DOHH2 (cell line): ENCODE measurements at regions not wholly inside any gene's neighbourhood (a gene's known extent, or its start where the extent isn't known, plus 50 kb on each side); places are given as distances from the start of the nearest gene placed in this dataset.

Source experiments
- H3F3A ChIP-seq: fragments of 200-600 bp; sonication (generic), shearing (Covaris generic); 2 replicates; pipeline ENCODE4 v1.6.0; 2016; ENCODE audit warnings: antibody characterized with exemption, mild to moderate bottlenecking; ENCODE audit not compliant: control insufficient read depth, insufficient read depth
- H3K27ac ChIP-seq: fragments of 200-600 bp; sonication (generic); 2 replicates; pipeline ENCODE4 v1.5.1; 2014; ENCODE audit warnings: low read depth, mild to moderate bottlenecking, low read length, moderate library complexity
- H3K27me3 ChIP-seq: fragments of 200-600 bp; sonication (generic); 2 replicates; pipeline ENCODE4 v1.6.1; 2014; ENCODE audit warnings: mild to moderate bottlenecking, low read length, mixed read lengths; ENCODE audit not compliant: control insufficient read depth
- H3K36me3 ChIP-seq: fragments of 200-600 bp; sonication (generic); 2 replicates; pipeline ENCODE4 v1.6.1; 2014; ENCODE audit warnings: mild to moderate bottlenecking, low read length, moderate library complexity, mixed read lengths; ENCODE audit not compliant: control insufficient read depth
- H3K4me1 ChIP-seq: fragments of 200-600 bp; sonication (generic); 2 replicates; pipeline ENCODE4 v1.6.1; 2014; ENCODE audit warnings: mild to moderate bottlenecking, low read length, mixed read lengths; ENCODE audit not compliant: control insufficient read depth
- H3K4me2 ChIP-seq: fragments of 200-600 bp; sonication (generic); 2 replicates; pipeline ENCODE4 v1.6.0; 2014; ENCODE audit warnings: mild to moderate bottlenecking, low read length, moderate library complexity
- H3K4me3 ChIP-seq: fragments of 200-600 bp; sonication (generic); 2 replicates; pipeline ENCODE4 v1.5.1; 2014; ENCODE audit warnings: mild to moderate bottlenecking, low read length, mixed read lengths
- H3K79me2 ChIP-seq: fragments of 200-600 bp; sonication (generic); 2 replicates; pipeline ENCODE4 v1.6.1; 2014; ENCODE audit warnings: mild to moderate bottlenecking, low read length, mixed read lengths; ENCODE audit not compliant: control insufficient read depth
- H3K9me2 ChIP-seq: fragments of 200-600 bp; sonication (generic); replicated peaks from 2 replicates; pipeline ENCODE4 v1.6.1; 2014; ENCODE audit warnings: mild to moderate bottlenecking, low read length, mixed read lengths; ENCODE audit not compliant: control insufficient read depth
- H3K9me3 ChIP-seq: fragments of 200-600 bp; sonication (generic); 2 replicates; pipeline ENCODE4 v1.6.1; 2014; ENCODE audit warnings: antibody characterized with exemption, low read length, mixed read lengths; ENCODE audit not compliant: control insufficient read depth, insufficient read depth
- H4K20me1 ChIP-seq: fragments of 200-600 bp; sonication (generic); 2 replicates; pipeline ENCODE4 v1.6.0; 2014; ENCODE audit warnings: low read depth, mild to moderate bottlenecking, antibody characterized with exemption, low read length, moderate library complexity; ENCODE audit not compliant: control insufficient read depth, insufficient read depth
- CTCF ChIP-seq: fragments of 200-600 bp; sonication (generic); IDR thresholded peaks from one replicate; pipeline ENCODE4 v1.5.1; 2014; ENCODE audit warnings: antibody characterized with exemption, mild to moderate bottlenecking, low read depth, low read length; ENCODE audit not compliant: poor library complexity, severe bottlenecking
- EZH2phosphoT487 ChIP-seq: fragments of 200-600 bp; sonication (generic); IDR thresholded peaks from 2 replicates; pipeline ENCODE4 v1.6.1; 2017; ENCODE audit warnings: borderline replicate concordance, mild to moderate bottlenecking, antibody characterized with exemption, low read length, moderate library complexity, mixed read lengths

GRCh38 chr13:22219709-22220108, 548.8 kb downstream of the FGF9 start:
- Histone ChIP-seq H3K9me2 (no peaks in the 10 kb centered on the region), H3K79me2 (no peaks in the 10 kb centered on the region), H3K9me3 (no peaks in the 10 kb centered on the region; the same call in 1 of the 2 replicates), H3K4me3 (no peak overlapping the region), H3K36me3 (no peaks in the 10 kb centered on the region), H3K27me3 (no peaks in the 10 kb centered on the region), H3K4me1 (no peaks in the 10 kb centered on the region), H4K20me1 (no peaks in the 10 kb centered on the region), H3F3A (no peaks in the 10 kb centered on the region), H3K27ac (no peak overlapping the region), H3K4me2 (no peak overlapping the region)
- no peak for TF ChIP-seq EZH2phosphoT487
- no peak for TF ChIP-seq CTCF

GRCh38 chr13:22220151-22221135, 549.6 kb downstream of the FGF9 start:
- Histone ChIP-seq H3F3A (no peaks in the 10 kb centered on the region), H3K4me1 (no peaks in the 10 kb centered on the region), H3K4me2 (no peak overlapping the region), H3K9me2 (no peaks in the 10 kb centered on the region), H3K79me2 (no peaks in the 10 kb centered on the region), H3K27ac (no peak overlapping the region), H3K4me3 (no peak overlapping the region), H4K20me1 (no peaks in the 10 kb centered on the region), H3K27me3 (no peaks in the 10 kb centered on the region), H3K9me3 (peaks cover 3% of the 10 kb centered on the region; the same call in 1 of the 2 replicates), H3K36me3 (no peaks in the 10 kb centered on the region)
- no peak for TF ChIP-seq CTCF

- H3K9me2 ChIP-seq: no peaks in the 10 kb centered on the region
- peaks cover 8% of the 10 kb centered on the region; the same call in 1 of the 2 replicates for H3K9me3 ChIP-seq
- H3F3A ChIP-seq: no peaks in the 10 kb centered on the region
- no peaks in the 10 kb centered on the region for H3K36me3 ChIP-seq
- TF ChIP-seq EZH2phosphoT487 (no peak), CTCF (no peak)
- no peak overlapping the region for H3K4me3 ChIP-seq
- H3K4me1 ChIP-seq: no peaks in the 10 kb centered on the region
- no peak overlapping the region for H3K27ac ChIP-seq
- no peaks in the 10 kb centered on the region for H3K79me2 ChIP-seq
- no peaks in the 10 kb centered on the region for H3K27me3 ChIP-seq
- H3K4me2 ChIP-seq: no peak overlapping the region
- no peaks in the 10 kb centered on the region for H4K20me1 ChIP-seq
Observed at GRCh38 chr13:22223411-22223810, 552.5 kb downstream of the FGF9 start.
